GM10248 (cell line): ENCODE measurements at regions not wholly inside any gene's neighbourhood (a gene's known extent, or its start where the extent isn't known, plus 50 kb on each side); places are given as distances from the start of the nearest gene placed in this dataset.
"Not testable (repeated sequence)": the region's sequence is repeated elsewhere in the genome, so short reads cannot be mapped to it uniquely, and the experiment has no call there.

Experiments used
- CTCF ChIA-PET: fragments of 300-600 bp; sonication (Branson Sonifier 250); formaldehyde crosslinking; extraction: SDS; loops from one replicate; lab custom pipeline; 2021; ENCODE audit warnings: antibody characterized with exemption; lab: Yijun Ruan, JAX
- POLR2A ChIA-PET: fragments of 350-650 bp; sonication (Branson Sonifier 250); formaldehyde crosslinking; extraction: SDS; loops from one replicate; lab custom pipeline; 2020; ENCODE audit warnings: antibody characterized with exemption; lab: Yijun Ruan, JAX
- DNase-seq: peaks from one replicate; pipeline ENCODE4 v3.0.0; 2012; ENCODE audit errors: extremely low spot score
- TF ChIP-seq, protein P1 (sequence below): IDR thresholded peaks from 2 replicates; pipeline ENCODE4 v1.5.1; 2012; ENCODE audit warnings: mild to moderate bottlenecking, low read depth; ENCODE audit errors: extremely low read depth, missing control alignments, control extremely low read depth

DNA sequence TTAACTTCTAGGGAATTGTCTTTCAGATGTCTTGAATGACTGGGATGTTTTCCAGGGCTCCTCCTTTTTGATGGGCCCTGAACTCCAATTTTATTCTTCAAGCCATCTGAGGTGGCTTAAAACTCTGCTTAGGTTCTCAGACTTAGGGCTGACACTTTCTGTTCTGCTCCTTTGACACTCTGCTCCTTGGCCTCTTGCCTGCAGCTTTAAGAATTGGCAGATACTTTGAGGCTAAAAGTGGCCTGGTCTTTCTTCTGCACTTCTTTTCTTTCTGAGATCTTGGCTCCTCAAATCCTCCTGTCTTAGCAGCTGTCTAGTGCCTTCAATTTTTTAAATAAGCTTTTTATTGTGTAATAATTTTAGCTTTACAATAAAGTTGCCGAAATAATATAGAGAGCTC is 294.6 kb downstream of the RPS6KC1 start:
- TF ChIP-seq, protein P1, sequence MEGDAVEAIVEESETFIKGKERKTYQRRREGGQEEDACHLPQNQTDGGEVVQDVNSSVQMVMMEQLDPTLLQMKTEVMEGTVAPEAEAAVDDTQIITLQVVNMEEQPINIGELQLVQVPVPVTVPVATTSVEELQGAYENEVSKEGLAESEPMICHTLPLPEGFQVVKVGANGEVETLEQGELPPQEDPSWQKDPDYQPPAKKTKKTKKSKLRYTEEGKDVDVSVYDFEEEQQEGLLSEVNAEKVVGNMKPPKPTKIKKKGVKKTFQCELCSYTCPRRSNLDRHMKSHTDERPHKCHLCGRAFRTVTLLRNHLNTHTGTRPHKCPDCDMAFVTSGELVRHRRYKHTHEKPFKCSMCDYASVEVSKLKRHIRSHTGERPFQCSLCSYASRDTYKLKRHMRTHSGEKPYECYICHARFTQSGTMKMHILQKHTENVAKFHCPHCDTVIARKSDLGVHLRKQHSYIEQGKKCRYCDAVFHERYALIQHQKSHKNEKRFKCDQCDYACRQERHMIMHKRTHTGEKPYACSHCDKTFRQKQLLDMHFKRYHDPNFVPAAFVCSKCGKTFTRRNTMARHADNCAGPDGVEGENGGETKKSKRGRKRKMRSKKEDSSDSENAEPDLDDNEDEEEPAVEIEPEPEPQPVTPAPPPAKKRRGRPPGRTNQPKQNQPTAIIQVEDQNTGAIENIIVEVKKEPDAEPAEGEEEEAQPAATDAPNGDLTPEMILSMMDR, result no peak
- DNase-seq, result no peak
- POLR2A ChIA-PET, result no interaction called here
- CTCF ChIA-PET, result interaction anchor here (1.2 to 1.6 kb wide), 2 partner anchors 11 kb away, joined by 3 read pairs; no protein-coding TSS in a partner anchor

GRCh38 chr1:213357403-213357802 is 306.4 kb downstream of the RPS6KC1 start:
- TF ChIP-seq, protein P1, result no peak
- DNase-seq, result no peak
- ChIA-PET POLR2A (no interaction called here), CTCF (interaction anchor here (2.3 kb wide), 1 partner anchor 8 kb away, joined by 6 read pairs; no protein-coding TSS in a partner anchor)

- DNase-seq, POLR2A ChIA-PET, CTCF ChIA-PET: not testable (repeated sequence)
These were observed 307.3 kb downstream of the RPS6KC1 start for GRCh38 chr1:213358368-213358767.

DNA sequence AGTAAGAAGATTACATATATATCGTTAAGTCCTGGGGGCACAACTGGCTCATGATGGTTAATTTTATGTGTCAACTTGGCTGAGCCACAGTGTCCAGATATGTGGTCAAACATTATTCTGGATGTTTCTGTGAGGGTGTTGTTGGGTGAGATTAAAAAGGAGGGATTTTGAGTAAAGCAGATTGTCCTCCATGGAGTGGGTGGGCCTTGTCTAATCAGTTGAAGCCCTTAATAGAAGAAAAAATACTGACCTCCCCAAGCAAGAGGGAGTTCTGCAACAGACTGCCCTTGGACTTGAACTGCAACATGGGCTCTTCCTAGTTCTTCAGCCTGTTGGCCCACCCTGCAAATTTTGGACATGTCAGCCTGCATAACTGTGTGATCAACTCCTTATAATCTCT is 311.6 kb downstream of the RPS6KC1 start:
- TF ChIP-seq, protein P1, result no peak
- DNase-seq, result no peak
- ChIA-PET CTCF (interaction anchor here (1.0 to 1.3 kb wide), 2 partner anchors 11 to 12 kb away, joined by 4 read pairs; no protein-coding TSS in a partner anchor), POLR2A (no interaction called here)

DNA sequence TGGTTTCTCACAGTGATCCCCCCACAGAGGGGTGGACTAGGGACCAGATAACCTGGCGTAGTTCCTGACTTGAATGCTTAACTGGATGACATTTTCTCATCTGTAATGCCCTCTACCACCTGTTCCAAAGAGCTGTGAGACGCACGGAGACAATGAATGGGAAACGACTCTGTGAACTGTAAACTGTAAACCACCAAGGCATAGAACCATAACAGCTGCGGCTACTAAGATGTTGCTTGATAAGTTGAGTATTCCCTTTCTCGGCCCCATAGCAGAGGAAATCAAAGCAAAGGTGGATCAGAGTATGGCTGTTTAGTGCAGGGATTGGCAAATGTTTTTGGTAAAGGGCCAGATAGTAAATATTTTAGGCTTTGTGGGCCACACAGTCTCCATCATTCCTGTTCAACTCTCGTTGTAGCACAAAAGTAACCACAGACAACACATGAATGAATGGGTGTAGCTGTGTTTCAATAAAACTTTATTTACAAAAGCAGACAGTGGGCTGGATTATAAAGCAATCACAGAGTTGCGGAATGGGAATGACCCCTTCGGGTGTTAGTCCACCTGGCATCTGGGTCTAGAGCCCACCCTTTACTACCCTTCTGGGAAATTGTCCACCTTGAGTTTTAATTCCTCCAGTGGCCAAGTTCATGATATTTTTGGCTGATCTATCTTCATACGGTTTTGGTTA is 315.2 kb downstream of the RPS6KC1 start:
- ChIA-PET CTCF (interaction anchor here (1.6 kb wide), 2 partner anchors 10 to 11 kb away, joined by 3 to 6 read pairs; no protein-coding TSS in a partner anchor), POLR2A (no interaction called here)
- TF ChIP-seq, protein P1, result no peak
- no peak for DNase-seq

GRCh38 chr1:213369465-213369864 is 318.4 kb downstream of the RPS6KC1 start:
- CTCF ChIA-PET, result interaction anchor here (1.0 to 2.0 kb wide), 4 partner anchors 8 to 959 kb away, joined by 3 to 7 read pairs (median 3); no protein-coding TSS in a partner anchor
- TF ChIP-seq, protein P1, result no peak
- POLR2A ChIA-PET, result interaction anchor here (0.6 kb wide), 1 partner anchor 119 kb away, joined by 5 read pairs; no protein-coding TSS in a partner anchor
- DNase-seq, result no peak

GRCh38 chr1:213370523-213370922 is 319.5 kb downstream of the RPS6KC1 start:
- POLR2A ChIA-PET, result no interaction called here
- TF ChIP-seq, protein P1, result no peak
- CTCF ChIA-PET, result interaction anchor here (1.0 kb wide), 3 partner anchors 29 to 958 kb away, joined by 3 read pairs; no protein-coding TSS in a partner anchor
- DNase-seq, result no peak
